Activated naive CD8-positive, alpha-beta T cell treated with anti-CD3 and anti-CD28 coated beads, Interleukin-2, amount 50 U/mL, for 16 hours (primary cell): ENCODE measurements at regions not wholly inside any gene's neighbourhood (a gene's known extent, or its start where the extent isn't known, plus 50 kb on each side); places are given as distances from the start of the nearest gene placed in this dataset.

Experiments used
- DNase-seq: peaks from one replicate; pipeline ENCODE4 v3.0.0-alpha.2; 2020; ENCODE audit warnings: low read depth, low spot score

GRCh38 chr12:67795236-67795635 is 146.7 kb downstream of the DYRK2 start:
- DNase-seq = no peak

- DNase-seq = no peak
These were observed 148.7 kb downstream of the DYRK2 start for GRCh38 chr12:67797185-67797741.

- no peak for DNase-seq
These were observed 149.2 kb downstream of the DYRK2 start for GRCh38 chr12:67797753-67798152.

GRCh38 chr12:67798768-67799167 is 150.2 kb downstream of the DYRK2 start:
- no peak for DNase-seq

GRCh38 chr12:67802731-67803130 is 154.2 kb downstream of the DYRK2 start:
- DNase-seq = no peak

DNA sequence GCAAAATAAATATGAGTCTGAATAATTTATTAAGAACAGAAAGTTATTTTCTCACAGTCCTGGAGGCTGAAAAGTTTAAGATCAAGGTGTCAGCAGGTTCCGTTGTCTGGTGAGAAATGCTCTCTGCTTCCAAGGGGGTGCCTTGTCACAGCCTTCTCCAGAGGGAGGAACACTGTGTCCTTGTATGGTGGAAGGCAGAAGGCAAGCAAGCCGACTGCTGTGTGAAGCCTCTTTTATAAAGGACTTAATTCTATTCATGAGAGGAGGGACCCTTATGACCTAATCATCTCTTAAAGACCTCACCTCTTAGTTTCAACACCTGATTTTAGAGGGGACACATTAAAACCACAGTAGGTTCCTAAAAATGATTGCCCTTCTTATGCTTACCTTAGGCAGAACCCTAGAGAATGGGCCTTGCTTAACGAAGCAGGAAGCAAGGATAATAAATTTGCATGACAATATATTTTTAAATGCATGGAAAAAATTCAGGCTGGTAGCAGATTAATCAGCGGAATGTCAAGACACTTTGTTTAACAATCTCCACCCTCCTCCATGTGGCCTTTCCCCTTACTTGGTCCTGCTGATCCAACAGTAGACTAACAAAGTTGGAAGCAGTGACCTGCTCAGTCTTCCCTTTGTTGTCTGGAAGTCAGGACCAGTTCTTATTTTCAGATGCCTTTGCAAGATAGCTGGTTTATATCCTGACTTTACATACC is 154.9 kb downstream of the DYRK2 start:
- no peak for DNase-seq

GRCh38 chr12:67804168-67804567 is 155.6 kb downstream of the DYRK2 start:
- DNase-seq = peak; percentile 4

DNA sequence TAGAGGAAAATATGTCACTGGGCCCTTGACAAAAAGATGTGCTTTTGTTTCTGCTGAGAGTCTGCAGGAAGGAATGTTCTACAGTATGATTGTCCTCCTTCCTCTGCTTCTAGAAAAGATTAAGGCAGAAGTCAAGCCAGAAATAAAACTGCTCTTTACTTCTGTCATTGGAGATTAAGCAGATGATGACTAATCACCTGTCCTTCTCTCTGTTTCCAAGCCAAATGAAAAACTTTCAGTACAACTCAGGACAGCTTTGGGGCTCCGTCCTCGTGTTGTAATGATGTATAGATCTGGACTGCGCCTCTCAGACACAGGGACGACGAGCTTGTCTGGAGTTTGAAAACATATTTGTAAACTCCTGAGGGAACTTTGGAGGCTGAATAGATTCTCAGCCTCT is 159.3 kb downstream of the DYRK2 start:
- no peak for DNase-seq

- no peak for DNase-seq
These were observed 161.6 kb downstream of the DYRK2 start for GRCh38 chr12:67810166-67810565.

DNA sequence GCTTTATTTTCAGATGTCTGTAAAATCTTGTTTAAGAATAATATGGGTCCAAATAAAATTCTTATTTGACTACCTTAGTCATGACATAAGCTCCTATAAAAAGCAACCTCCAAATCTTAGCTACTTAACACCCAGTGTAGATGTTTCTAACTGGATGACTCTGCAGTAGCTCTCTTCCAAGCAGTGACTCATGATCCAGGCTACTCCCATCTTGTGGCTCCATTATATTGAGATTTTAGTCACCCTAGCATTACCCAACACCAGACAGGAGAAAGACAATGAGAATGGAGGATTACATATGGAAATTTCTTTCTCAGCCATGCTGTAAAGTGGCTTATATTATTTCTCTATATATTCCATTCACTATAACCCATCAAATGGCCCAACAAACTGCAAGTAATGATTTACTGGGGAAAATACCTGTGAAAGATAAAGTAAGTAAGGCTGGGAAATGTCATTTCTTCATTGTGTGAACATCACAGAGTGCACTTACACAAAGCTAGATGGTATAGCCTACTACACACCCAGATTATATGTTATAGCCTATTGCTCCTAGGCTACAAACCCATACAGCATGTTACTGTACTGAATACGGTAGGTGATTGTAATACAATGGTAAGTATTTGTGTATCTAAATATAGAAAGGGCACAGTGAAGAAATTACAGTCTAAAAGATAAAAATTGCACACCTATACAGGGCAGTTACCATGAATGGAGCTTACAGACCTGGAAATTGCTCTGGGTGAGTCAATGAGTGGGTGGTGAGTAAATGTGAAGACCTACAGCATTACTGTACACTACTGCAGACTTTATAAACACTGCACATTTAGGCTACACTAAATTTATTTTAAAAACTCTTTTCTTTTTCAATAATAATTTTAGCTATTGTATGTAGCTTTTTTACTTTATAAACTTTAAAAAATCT is 163.2 kb downstream of the DYRK2 start:
- DNase-seq = no peak

- DNase-seq = no peak
These were observed 164.9 kb downstream of the DYRK2 start for GRCh38 chr12:67813456-67813904.

- no peak for DNase-seq
These were observed 167.7 kb downstream of the DYRK2 start for GRCh38 chr12:67816269-67816668.

GRCh38 chr12:67818459-67818903 is 169.9 kb downstream of the DYRK2 start:
- no peak for DNase-seq

DNA sequence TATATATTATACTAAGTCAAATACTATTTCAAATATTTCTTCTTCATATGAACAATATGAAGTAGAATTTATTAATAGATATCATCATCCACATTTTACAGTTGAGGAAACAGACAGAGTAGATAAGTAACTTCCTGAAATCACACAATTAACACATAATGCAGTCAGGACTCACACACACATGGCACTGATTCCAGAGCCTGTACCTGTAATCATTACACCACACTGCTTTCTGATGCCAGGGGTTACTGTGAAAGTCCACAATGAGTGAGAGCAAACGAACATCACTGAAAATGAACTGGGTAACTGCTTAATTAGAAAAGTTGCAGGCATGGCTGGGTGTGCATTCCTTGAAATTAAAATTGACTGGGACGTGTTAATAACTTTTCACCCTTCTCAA is 169.3 kb upstream of the IFNG-AS1 start:
- DNase-seq = no peak

DNA sequence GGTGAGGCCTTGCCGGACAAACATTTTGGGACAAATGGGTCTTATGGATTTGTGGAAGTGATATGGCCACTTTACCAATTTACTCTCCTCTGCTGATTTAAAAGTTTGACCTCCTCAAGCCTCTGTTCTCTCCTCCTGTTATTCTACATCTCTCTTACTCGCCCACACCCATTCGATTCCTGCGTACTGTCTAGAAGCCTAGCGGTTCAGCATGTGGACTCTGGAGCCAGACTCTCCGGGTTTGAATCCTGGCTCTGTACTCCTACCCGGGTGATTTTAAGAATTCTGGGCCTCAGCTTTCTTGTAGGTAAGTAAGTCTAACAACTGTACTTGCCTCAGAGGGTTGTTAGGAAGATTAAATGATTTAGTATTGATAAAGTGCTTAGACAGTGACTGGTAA is 168.6 kb upstream of the IFNG-AS1 start:
- no peak for DNase-seq

DNA sequence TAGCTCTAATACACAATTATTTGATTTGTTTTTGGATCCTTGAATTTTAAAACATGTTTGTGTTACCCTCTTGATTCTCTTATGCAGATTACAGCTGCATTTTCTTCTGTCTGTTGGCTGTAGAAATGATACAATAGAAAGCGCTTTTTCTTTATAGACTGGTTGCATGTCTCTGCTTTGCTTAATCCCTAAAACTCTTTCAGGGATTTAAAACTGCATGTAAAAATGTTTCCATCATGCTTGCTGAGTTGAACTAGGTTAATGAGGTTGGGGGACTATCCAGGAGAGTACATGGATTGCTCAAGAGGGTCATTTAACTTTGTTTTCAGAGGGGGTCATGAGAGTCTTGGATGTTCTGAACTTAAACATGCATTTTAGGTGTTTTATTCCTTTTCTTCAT is 166.4 kb upstream of the IFNG-AS1 start:
- DNase-seq = no peak

DNA sequence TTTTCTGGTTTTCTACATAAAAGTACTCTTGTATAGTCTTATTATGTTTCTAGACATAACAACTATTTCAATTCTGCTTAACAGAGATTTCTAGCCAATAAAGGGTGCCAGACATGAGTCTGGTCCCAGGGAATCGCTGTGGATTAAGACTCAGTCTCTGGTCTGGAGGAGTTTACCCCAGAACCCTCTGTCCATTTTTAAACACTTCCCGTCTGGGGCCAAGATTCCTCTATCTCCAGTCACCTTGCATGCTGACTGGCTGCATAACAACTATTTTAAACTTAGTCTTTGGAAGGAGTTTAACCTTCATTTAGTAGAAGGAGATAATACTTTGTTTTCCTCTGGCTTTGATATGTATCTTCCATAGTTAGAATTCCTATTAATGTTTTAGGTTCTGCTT is 163.1 kb upstream of the IFNG-AS1 start:
- no peak for DNase-seq

- DNase-seq = no peak
These were observed 162.1 kb upstream of the IFNG-AS1 start for GRCh38 chr12:67826946-67827720.

DNA sequence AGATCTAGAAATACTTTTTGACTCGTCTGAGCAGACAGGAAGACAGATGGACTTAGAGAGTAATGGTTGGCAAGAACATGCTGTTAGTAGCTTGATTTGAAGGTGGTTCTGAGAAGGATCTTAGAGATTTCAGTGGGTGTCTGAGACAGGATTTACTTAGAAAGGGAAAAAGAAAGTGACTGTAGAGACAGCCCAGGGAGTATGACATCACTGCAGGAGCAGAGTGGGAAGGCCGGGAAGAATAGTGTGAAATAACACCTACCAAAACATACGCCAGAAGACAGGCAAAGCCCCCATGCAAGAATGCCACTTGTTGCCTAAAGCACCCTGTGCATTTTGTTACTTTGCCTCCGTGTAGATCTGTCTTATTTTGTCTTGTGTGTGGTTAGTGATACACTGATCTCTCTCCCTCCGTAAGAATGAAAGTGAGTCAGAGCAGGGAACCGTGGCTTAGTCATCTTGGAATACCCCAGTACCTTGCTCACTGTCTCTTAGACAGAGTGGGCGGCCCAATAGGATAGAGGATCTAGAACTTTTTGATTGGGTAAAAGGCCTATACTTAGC is 161.3 kb upstream of the IFNG-AS1 start:
- no peak for DNase-seq

DNA sequence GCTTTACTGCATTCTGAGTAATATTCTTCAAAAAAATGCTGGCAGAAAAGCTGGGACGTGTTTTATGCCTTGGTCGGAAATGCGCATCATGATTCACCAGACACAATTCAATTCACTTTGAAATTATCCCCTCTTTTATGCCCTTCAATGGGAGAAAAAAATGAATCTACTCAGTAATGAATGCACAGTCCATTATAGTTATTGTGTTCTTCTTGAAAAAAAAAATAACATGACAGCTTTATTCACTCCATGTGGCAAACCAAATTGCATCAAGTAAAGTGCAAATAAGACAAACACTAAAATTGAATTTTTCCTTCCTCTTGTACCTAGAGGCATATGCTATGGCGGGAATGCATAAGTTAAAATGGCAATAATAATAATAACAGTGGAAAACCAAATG is 159.4 kb upstream of the IFNG-AS1 start:
- DNase-seq = no peak

DNA sequence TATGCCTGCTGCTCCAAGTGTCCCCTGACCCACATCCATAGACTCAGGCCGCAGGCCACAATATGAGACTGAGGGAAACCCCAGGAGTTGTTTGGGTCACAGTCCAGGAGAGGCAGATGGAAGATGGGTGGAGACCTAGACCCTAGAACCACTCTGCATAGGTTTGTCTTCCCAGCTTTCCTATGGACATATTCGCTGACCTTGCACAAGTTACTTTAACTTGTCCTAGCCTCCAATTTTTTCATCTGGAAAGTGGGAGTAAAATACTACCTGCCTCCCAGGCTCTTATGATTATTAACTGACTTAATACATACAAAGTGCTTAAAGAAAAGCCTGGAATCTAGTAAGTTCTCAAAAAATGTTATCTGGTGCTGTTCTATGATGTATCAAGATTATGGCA is 157.1 kb upstream of the IFNG-AS1 start:
- no peak for DNase-seq
